Esophagus mucosa (tissue), 1 donor: ENCODE measurements at regions not wholly inside any gene's neighbourhood (a gene's known extent, or its start where the extent isn't known, plus 50 kb on each side); places are given as distances from the start of the nearest gene placed in this dataset.

ENCODE experiments used
- ATAC-seq: fragments of 200-7000 bp; cut with Tn5 transposase; one replicate; pipeline ENCODE4 v1.9.1; 2020
- donor health status: DM: yes; HTN: yes; CAD: no.

DNA sequence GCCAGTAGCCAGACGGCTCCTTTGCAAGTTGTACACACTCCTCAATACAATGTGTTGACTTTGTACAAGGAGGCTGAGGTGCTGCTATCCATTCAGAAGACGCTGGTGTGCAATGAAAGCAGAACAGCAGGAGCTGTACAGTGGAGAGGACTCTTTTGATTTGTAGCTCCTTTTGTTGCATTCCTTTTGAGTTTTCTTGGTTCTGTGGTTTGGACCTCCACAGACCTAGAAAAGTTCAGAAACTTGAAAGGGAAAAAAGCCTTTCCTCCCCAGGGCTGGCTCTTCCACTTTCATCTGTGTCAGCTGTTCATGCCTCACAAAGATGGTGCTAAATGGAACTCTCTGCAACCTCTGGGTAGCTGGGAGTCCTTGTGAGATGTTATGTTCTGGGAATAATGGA lies 117.4 kb downstream of the MAT2B start:
- ATAC-seq = no peak

DNA sequence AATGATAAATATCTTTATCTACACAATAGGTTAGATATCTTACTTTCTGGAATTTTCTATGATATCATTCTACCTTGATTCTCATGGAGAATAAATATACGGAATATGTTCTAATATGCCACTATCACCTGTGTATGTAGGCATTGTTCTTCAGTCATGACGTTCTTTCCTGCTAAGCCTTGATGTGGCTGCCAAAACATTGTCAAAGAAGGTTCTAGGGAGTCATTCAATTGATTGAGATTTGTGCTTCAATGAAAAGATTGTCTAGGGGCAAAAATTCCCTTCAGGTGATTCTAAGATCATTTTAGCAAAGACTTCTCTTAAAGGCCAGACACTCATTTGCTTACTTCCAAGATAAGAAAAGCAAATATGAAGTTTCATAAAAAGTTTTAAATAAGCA lies 118.1 kb downstream of the MAT2B start:
- no peak for ATAC-seq

- ATAC-seq = no peak
Measured at GRCh38 chr5:163623986-163624385, 118.6 kb downstream of the MAT2B start.

- no peak for ATAC-seq
Measured at GRCh38 chr5:163624431-163624830, 119.0 kb downstream of the MAT2B start.

DNA sequence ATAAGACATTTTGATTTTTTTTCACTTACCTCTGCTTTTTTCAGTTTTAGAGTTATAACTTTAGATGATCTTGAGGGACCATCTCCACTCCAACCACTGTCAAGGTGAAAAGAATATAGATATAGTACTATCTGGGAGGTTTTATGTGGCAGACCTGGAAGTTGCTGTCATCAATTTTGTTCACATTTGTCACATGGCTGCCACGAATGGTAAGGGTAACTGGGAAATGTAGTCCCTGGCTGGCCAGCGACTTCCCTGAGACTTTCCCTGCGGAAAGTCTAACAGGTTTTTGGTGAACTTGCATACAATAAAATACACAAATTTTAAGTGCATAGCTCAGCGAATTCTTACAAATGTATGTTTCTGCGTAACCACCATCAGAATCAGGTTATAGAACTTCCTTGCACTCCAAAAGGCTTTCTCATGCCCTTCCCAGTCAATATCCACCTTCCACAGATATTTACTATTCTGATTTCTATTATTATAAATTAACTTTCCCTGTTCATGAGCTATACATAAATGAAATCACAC lies 121.5 kb downstream of the MAT2B start:
- no peak for ATAC-seq

GRCh38 chr5:163631856-163632255 lies 126.4 kb downstream of the MAT2B start:
- ATAC-seq = no peak

DNA sequence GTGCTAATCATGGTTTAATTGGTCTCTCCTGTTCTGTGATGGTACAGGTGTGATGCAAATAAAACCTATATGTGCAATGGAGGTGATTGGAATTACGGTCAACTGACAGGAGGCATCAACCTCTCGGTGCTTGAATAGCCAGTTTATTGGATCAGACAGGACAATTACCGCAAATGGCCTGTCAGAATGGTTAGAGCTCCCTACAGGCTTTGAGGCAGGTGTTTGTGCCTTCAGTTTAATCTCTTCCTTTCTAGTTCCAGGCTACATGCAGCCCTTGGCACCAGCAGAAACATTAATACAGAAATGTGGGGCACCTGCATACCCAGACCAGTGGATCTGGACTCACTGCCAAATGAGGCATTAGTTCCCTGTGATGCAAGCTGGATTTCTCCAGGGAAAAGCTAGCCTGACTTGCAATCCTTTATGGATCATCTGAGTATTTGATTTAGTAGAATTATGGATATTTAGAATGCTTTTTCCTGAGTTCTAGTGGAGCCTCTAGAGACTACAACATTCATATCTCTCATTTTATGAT lies 128.6 kb downstream of the MAT2B start:
- ATAC-seq = no peak

- ATAC-seq = no peak
Measured at GRCh38 chr5:163635631-163636030, 130.2 kb downstream of the MAT2B start.

GRCh38 chr5:163642904-163643303 lies 137.5 kb downstream of the MAT2B start:
- no peak for ATAC-seq

DNA sequence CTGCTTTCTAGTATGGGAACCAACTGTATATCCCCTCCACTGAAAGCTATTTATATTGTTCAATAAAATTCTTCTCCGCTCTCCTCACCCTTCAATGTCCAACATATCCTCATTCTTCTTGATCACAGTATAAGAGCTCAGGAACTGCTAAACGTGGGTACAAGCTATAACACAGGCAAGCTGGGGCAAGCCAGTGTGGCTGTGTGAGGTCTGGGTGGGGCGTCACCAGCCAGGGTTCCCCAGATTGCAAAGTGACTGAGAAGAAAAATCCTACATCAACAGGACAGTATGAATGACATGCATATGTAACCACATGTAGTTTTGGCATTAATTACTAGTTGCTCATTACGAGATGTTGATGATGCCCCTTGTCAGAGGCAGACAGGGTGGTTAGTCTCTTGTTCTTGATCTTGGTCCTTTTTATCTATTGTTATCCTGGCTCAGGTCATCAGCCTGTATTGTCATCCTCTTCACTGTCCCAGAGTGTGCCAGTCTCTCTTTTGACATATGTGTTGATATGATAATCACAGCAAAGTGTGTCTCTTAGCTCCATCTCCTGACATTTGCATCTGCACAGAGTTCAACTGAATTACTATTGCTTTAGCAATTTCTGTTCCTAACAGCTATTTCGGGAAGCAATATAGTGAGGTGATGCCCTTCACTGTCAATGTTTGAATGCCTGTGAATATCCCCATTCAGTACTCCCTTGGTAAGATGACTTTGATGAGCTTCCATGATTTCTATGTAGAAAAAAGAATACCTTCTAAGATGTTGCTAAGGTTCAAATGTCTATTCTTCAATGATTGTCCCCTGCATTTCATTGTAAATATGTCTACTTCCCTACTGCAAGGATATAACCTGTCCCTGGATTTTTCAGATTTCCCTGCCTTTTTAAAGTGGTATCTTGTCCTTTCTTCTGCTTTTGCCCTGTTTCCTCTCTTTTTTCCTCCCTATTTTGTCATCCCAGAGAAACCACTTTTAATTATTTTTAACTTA lies 140.3 kb downstream of the MAT2B start:
- no peak for ATAC-seq

GRCh38 chr5:163649514-163649913 lies 144.1 kb downstream of the MAT2B start:
- no peak for ATAC-seq

DNA sequence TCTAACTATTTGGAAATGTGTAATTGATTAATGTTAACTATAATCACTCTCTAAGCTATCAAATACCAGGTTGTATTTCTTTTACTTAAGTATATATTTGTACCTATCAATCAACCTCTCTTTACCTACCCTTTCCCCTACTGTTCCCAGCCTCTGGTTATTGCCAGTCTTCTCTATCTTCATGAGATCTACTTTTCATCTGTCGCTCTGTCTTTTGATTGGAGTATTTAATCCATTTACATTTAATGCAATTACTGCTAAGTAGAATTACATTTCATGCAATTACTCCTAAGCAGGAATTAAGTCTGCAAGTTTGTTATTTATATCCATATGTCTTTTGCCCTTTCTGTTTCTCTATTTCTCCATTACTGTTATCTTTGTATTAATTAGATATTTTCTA lies 148.1 kb downstream of the MAT2B start:
- no peak for ATAC-seq

GRCh38 chr5:163658702-163659567 lies 153.5 kb downstream of the MAT2B start:
- no peak for ATAC-seq

GRCh38 chr5:163659568-163659902 lies 154.1 kb downstream of the MAT2B start:
- ATAC-seq = no peak

DNA sequence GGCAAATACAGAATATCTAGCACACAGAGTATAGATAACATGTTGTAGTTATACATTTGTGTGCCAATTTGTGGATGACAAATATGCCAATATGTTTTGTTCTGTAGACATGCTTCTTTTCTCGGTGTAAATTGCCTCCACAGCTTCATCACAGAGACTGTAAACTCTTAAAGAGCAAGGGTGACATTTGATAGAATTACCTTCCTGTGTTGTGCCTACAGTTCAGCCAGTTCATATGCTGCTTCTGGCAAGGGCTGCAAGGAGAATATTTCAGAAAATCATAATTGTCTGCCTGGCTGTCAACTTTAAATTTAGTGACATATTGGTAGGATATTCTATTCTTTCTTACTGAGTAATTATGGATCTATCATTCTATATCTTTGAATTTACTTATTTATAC lies 155.1 kb downstream of the MAT2B start:
- no peak for ATAC-seq

GRCh38 chr5:163661360-163661759 lies 155.9 kb downstream of the MAT2B start:
- no peak for ATAC-seq

DNA sequence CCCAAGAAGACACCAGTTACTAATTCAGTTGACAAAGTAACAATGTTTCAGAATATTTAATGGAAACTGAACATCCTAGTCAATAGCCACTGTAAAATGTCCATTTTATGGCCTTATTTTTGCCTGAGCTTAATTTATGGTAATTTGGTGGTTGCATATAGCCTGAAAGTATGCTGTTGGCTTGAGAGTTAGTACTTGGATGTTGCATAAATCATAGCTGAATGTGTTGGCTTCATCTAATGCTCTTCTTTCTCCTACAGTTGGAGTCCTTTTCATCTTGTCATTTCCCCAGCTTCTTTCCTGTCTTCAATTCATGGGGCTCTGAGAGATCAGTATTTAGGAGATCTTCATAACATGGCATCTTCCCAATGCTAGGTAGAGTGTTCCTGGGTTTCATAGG lies 164.6 kb downstream of the MAT2B start:
- no peak for ATAC-seq

DNA sequence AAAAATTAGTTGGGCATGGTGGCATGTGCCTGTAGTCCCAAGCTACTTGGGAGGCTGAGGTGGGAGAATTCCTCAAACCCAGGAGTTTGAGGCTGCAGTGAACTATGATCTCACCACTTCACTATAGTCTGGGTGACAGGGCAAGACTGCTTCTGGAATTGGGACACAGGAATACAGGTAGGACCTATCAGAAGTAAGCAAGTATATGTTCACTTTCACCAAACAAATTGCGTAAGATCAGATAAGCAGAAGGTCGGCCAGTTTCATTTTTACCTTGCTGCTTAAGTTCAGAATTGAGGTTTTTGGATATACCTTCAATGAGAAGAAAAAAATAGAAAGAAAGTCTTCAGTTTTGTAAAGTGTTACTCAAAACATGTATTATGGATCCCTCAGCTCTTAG lies 171.7 kb downstream of the MAT2B start:
- no peak for ATAC-seq

DNA sequence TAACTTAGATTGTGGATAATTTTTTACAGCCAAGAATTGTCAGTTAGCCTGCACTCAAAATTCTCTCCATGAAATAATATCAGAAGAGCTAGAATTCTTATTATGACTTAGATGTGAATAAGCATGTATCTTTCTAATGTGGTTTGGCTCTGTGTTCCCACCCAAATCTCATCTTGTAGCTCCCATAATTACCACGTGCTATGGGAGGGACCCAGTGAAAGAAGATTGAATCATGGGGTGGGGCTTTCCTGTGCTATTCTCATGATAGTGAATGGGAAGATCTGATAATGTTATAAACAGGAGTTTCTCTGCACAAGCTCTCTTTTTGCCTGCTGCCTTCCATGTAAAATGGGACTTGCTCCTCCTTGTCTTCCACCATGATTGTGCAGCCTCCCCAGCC lies 176.8 kb downstream of the MAT2B start:
- ATAC-seq = no peak

- ATAC-seq = no peak
Measured at GRCh38 chr5:163687414-163687813, 182.0 kb downstream of the MAT2B start.

- ATAC-seq = no peak
Measured at GRCh38 chr5:163692091-163692490, 186.7 kb downstream of the MAT2B start.

DNA sequence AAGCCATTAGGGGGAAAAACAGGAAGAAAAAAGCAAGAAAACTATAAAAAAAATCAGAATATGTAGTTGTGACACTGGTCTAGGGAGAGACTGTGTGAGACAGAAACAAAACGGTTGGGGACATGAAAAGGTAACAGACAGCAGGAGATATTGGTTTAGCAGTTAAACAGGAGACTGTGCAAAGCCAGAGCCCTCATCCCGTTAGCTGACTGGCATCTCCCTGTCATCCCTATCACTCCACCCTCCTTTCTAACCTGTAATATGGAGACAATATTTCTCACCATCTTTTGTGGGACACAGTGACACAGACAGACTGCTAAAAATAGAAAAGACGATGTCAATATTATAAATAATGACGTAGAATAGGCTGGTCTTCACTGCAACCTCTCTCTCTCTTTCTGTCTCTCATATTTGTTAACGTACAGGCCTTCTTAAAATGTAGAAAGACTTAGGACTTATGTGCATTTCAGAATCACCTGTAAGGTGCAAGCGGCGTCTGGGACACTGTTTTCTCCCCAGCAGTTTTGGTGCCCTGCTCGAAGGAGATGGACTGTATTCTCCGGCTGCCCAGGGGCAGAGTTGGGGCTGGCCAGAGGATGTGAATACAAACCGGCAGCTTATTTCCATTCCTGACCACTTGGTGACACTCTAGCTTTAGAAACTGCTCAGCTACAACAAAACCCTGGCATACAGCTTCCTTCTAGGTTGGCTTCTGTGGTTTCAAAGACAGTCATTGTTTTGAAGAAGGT lies 190.6 kb downstream of the MAT2B start:
- ATAC-seq = peak; percentile 66

GRCh38 chr5:163696579-163696887 lies 191.1 kb downstream of the MAT2B start:
- no peak for ATAC-seq
